Stomach (tissue), 4 donors: ENCODE measurements at regions not wholly inside any gene's neighbourhood (a gene's known extent, or its start where the extent isn't known, plus 50 kb on each side); places are given as distances from the start of the nearest gene placed in this dataset.

Experiments
- CTCF ChIP-seq, 7 experiments: fragments of 450-650 bp in 4 of 7; fragments of 200-600 bp in 3 of 7; sonication (generic) in 3 of 7; IDR thresholded peaks; one replicate each; pipeline ENCODE4 v1.5.1; 2016 to 2019; ENCODE audit warnings: antibody characterized with exemption in 7 of 7, control low read depth in 2 of 7, mild to moderate bottlenecking in 1 of 7
- EP300 ChIP-seq: sonication (generic); formaldehyde crosslinking; IDR thresholded peaks from one replicate; pipeline ENCODE4 v1.6.1; 2017; ENCODE audit warnings: antibody characterized with exemption

- TF ChIP-seq EP300 (no peak), CTCF (IDR thresholded peaks at IDR 0.05) (no peak)
These were observed 304.5 kb downstream of the CWC27 start for GRCh38 chr5:65073250-65073661.
